ENCODE measurements at regions not wholly inside any gene's neighbourhood (a gene's known extent, or its start where the extent isn't known, plus 50 kb on each side); places are given as distances from the start of the nearest gene placed in this dataset.

DNA sequence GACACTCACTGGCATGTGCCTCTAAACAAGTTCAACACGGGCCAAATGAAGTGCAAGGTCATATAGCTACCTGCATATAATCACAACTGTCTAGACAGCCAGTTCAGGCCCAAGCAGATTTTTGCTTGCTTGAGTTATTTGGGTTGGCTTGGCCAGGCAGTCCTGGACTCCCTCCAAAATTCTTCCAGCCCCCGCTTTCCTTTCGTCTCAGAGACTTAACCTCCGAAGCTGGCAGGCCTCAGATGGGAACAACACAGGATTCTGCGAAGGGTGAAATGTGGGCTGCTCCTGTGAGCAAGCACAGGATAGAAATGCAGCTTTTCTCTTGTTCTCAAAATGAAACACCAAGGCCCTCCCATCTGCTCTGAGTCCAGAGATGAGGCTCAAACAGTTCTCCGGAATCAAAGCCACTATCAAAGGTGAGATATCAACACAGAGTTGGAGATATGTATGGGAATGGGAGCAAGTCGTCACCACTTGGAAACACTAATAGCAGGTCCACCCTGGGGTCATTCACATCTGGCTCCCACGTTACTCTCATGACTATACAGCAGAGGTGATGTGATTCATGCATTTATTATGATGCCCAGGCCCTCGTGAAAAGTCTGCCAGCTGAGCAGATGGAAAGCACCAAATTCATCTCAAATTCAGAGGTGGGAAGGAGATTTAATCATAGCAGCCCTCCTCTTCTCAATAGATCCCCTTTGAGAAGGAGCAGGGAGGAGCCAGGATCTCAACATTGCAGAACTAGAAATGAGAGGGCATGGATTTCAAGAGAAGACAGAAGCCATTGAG, 389.8 kb downstream of the NUAK1 start:
- 0 out of 2 replicates have a peak, but pooled peaks cover 3% of the 10 kb centered on the region for H3K4me1 ChIP-seq (ENCODE audit: insufficient read depth, low read length)
- no peak overlapping the region for H3K27ac ChIP-seq (ENCODE audit: low read length)
- H3K36me3 ChIP-seq (ENCODE audit: insufficient read depth, low read depth, low read length): no peaks in the 10 kb centered on the region
- H3K4me3 ChIP-seq (ENCODE audit: low read length): no peak overlapping the region
- no peak overlapping the region for H3K9ac ChIP-seq (ENCODE audit: low read depth, low read length)
- no peaks in the 10 kb centered on the region for H3K9me3 ChIP-seq (ENCODE audit: insufficient read depth, low read depth, low read length)
- H3K27me3 ChIP-seq (ENCODE audit: insufficient read depth, low read length): no peaks in the 10 kb centered on the region

DNA sequence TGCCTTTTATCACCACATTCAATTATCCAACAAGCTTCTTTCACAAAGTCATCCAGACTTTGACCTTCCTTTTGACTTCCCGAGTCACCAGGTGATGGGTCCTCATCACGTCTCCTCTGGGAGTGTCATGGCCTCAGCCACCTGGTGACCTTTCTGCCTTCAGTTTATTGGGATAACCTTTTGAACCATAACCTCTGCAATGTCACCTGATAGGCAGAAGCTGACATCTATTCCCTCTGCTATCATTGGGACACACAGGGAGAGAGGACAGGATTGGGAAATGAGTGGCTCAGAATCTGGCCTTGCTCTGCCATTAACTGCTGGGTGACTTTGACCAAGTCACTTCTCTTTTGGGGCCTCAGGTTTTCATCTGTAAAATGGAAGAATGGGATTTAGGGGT, 388.7 kb downstream of the NUAK1 start:
- Histone ChIP-seq H3K36me3 (ENCODE audit: insufficient read depth, low read depth, low read length) (no peaks in the 10 kb centered on the region), H3K27ac (ENCODE audit: low read length) (no peak overlapping the region), H3K9ac (ENCODE audit: low read depth, low read length) (no peak overlapping the region), H3K4me1 (ENCODE audit: insufficient read depth, low read length) (0 out of 2 replicates have a peak, but pooled peaks cover 3% of the 10 kb centered on the region), H3K4me3 (ENCODE audit: low read length) (no peak overlapping the region), H3K27me3 (ENCODE audit: insufficient read depth, low read length) (no peaks in the 10 kb centered on the region), H3K9me3 (ENCODE audit: insufficient read depth, low read depth, low read length) (no peaks in the 10 kb centered on the region)

DNA sequence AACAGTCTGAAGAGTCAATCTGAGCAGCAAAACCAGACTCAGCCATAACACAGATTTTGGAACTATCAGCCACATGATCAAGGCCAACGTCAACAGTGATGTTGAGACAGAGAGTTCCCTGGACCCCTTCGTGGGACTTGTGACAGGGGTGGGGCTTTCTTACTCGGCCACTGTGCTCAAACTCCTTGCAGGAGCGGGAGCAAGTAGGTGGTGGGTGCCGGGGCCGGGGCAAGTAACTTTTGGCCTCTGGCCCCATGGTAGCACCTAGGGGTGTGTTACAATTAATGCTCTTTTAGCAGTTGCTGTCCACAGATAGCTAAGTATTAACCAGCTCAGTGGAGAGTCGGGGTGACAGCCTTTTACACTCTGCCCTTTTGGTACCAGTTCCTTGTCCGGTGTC, 384.4 kb downstream of the NUAK1 start:
- no peak overlapping the region for H3K9ac ChIP-seq (ENCODE audit: low read depth, low read length)
- H3K36me3 ChIP-seq (ENCODE audit: insufficient read depth, low read depth, low read length): no peaks in the 10 kb centered on the region
- no peaks in the 10 kb centered on the region for H3K9me3 ChIP-seq (ENCODE audit: insufficient read depth, low read depth, low read length)
- H3K4me3 ChIP-seq (ENCODE audit: low read length): no peak overlapping the region
- H3K27ac ChIP-seq (ENCODE audit: low read length): no peak overlapping the region
- no peaks in the 10 kb centered on the region for H3K27me3 ChIP-seq (ENCODE audit: insufficient read depth, low read length)
- H3K4me1 ChIP-seq (ENCODE audit: insufficient read depth, low read length): no peaks in the 10 kb centered on the region

DNA sequence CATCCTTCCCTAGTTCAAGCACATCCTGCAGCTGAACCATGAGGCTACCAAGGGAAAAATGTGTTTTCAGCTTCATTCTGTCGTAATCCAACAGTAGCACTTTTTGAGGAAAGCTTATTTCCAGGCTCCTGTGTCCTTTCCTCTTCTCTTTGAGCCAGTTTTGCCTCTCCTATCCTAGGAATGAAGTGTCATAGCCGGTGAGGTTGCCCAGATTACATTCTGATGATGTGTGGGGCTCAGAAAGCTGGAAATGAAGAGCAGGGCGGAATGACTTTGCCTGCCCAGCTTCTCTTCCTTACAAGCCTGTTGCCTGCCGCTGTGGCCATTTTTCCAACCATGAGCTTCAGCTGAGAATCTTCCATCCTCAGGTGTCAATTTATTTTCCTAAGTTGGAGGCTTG, 381.8 kb downstream of the NUAK1 start:
- Histone ChIP-seq H3K9ac (ENCODE audit: low read depth, low read length) (no peak overlapping the region), H3K9me3 (ENCODE audit: insufficient read depth, low read depth, low read length) (no peaks in the 10 kb centered on the region), H3K36me3 (ENCODE audit: insufficient read depth, low read depth, low read length) (no peaks in the 10 kb centered on the region), H3K27me3 (ENCODE audit: insufficient read depth, low read length) (no peaks in the 10 kb centered on the region), H3K27ac (ENCODE audit: low read length) (no peak overlapping the region), H3K4me1 (ENCODE audit: insufficient read depth, low read length) (no peaks in the 10 kb centered on the region), H3K4me3 (ENCODE audit: low read length) (no peak overlapping the region)

DNA sequence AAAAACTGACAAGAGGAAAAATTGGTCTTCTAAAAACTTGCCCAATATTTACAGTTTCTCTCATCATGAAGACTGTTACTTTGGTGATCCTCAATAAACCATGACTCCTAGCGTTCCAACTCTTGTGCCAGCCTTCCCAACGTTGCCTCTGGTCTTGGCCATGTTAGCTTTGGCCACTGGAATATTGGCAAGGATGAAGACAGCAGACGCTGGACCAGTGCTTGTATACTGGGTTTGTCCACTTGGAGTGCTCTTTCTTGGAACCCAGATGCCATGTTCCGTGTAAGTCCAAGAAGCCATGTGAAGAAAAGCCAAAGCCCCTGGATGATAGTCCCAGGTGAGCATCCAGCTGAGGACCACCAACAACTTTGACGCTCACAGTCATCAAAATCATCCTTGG, 379.6 kb downstream of the NUAK1 start:
- no peaks in the 10 kb centered on the region for H3K4me1 ChIP-seq (ENCODE audit: insufficient read depth, low read length)
- no peaks in the 10 kb centered on the region for H3K9me3 ChIP-seq (ENCODE audit: insufficient read depth, low read depth, low read length)
- H3K36me3 ChIP-seq (ENCODE audit: insufficient read depth, low read depth, low read length): no peaks in the 10 kb centered on the region
- H3K27ac ChIP-seq (ENCODE audit: low read length): no peak overlapping the region
- no peak overlapping the region for H3K4me3 ChIP-seq (ENCODE audit: low read length)
- H3K9ac ChIP-seq (ENCODE audit: low read depth, low read length): no peak overlapping the region
- H3K27me3 ChIP-seq (ENCODE audit: insufficient read depth, low read length): no peaks in the 10 kb centered on the region

DNA sequence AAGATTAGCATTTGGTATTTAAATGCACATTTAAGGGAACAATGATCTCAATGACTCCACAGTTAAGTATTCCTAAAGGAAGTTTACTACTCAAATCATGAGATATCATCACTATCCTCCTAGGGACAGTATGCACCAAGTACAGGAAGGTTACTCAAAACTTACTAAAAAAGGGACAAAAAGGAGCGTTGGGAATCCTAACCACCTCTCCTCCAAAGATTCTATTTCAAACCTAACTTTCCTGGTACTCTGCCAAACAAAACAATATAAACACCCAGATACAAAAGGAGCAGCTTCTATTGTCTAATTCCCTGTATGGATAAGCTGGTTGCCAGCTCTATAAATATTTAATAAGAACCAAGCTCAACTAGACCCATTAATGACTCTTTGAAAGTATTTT, 377.7 kb downstream of the NUAK1 start:
- Histone ChIP-seq H3K4me1 (ENCODE audit: insufficient read depth, low read length) (no peaks in the 10 kb centered on the region), H3K9me3 (ENCODE audit: insufficient read depth, low read depth, low read length) (no peaks in the 10 kb centered on the region), H3K4me3 (ENCODE audit: low read length) (no peak overlapping the region), H3K27me3 (ENCODE audit: insufficient read depth, low read length) (no peaks in the 10 kb centered on the region), H3K27ac (ENCODE audit: low read length) (no peak overlapping the region), H3K36me3 (ENCODE audit: insufficient read depth, low read depth, low read length) (no peaks in the 10 kb centered on the region), H3K9ac (ENCODE audit: low read depth, low read length) (no peak overlapping the region)

DNA sequence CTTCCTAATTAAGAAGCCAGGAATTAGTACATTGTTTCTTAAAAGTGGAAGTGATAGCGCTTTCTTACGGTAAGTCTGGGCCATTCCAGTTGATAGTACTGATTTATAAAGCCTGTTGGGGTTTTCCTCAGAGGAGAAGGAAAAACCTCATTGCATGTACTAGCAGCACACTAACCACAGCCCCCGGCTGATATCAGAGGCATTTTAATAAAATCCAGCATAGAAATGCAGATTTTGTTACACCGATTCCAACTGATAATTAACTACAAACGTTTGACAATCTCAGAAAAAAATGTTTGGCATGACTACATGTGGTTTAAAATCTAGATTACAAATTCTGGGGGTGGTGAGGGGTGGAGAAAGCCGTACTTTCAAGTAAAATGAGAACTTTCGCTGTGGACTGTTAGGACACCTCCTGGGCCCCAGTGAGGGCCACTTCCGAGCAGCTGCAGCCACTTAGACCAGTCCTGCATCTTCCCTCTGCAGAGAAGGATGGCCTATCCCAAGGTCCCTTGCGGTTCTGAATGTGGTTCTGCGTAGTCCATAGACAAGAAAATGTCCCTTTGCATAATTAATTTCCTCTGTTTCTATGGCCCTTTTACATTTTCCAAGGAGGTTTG, 374.4 kb downstream of the NUAK1 start:
- no peak overlapping the region for H3K4me3 ChIP-seq (ENCODE audit: low read length)
- H3K27ac ChIP-seq (ENCODE audit: low read length): no peak overlapping the region
- no peaks in the 10 kb centered on the region for H3K27me3 ChIP-seq (ENCODE audit: insufficient read depth, low read length)
- H3K9ac ChIP-seq (ENCODE audit: low read depth, low read length): no peak overlapping the region
- H3K9me3 ChIP-seq (ENCODE audit: insufficient read depth, low read depth, low read length): no peaks in the 10 kb centered on the region
- no peaks in the 10 kb centered on the region for H3K4me1 ChIP-seq (ENCODE audit: insufficient read depth, low read length)
- H3K36me3 ChIP-seq (ENCODE audit: insufficient read depth, low read depth, low read length): no peaks in the 10 kb centered on the region

DNA sequence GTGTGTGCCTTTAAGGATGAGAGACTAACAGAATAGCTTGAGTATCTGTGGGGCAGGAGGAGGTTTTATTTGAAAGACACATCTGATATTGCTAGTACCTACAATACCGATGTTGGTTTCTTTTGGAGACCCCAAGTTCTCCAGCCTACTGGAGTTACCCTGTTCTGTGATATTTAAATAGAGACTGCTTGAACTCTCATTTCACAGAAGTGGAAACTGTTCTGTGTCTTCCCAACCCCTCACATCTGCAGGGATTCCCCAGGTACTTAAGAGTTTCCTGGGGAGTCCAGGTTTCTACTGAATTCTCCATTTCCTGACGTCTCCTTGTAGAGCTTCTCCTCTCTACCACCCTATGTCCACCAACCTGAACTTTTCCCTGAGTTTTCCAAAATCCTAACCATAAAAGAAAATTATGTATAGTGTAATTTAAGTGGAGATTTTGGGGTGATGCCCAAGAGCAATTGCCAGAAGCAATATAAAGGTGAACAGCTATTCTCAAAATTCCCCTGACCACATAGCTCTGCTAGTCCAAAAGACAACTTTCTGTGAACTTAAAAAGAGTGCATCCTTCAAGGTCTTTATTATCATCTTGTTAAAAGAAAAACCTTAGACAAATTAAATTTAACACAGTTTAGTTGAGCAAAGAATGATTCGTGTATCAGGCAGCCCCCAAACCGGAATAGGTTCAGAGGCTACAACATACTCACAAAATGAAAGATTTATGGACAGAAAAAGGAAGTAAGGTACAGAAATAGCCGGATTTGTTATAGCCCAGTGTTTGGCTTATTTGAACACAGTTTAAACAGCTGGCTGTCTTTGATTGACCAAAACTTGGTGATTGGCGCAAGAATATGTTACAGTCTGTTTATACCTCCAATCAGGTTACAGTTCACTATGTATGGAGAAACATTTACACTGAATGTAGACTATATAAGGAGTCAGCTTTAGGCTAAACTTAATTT, 373.4 kb downstream of the NUAK1 start:
- Histone ChIP-seq H3K27me3 (ENCODE audit: insufficient read depth, low read length) (no peaks in the 10 kb centered on the region), H3K27ac (ENCODE audit: low read length) (no peak overlapping the region), H3K9me3 (ENCODE audit: insufficient read depth, low read depth, low read length) (no peaks in the 10 kb centered on the region), H3K9ac (ENCODE audit: low read depth, low read length) (no peak overlapping the region), H3K36me3 (ENCODE audit: insufficient read depth, low read depth, low read length) (no peaks in the 10 kb centered on the region), H3K4me3 (ENCODE audit: low read length) (no peak overlapping the region), H3K4me1 (ENCODE audit: insufficient read depth, low read length) (no peaks in the 10 kb centered on the region)

DNA sequence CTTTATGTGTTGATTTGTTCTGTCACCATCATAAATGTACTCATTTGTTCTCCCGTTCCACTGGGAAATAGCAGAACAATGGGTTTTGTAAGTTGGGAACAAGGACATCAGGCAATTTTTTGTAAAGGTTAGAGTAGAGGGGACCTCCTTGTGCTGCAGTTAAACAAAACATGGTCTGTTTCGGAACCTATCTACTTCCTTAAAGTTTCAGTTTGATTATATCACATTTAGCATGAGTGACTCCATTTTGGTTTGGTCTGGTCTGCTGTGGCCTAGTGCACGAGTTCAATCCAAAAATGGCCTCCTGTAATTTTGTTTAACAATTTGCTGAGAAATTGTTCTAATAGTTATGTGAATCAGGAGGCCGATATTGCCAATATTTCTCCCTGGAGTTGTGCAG, 372.7 kb downstream of the NUAK1 start:
- H3K4me1 ChIP-seq (ENCODE audit: insufficient read depth, low read length): no peaks in the 10 kb centered on the region
- no peak overlapping the region for H3K27ac ChIP-seq (ENCODE audit: low read length)
- no peaks in the 10 kb centered on the region for H3K36me3 ChIP-seq (ENCODE audit: insufficient read depth, low read depth, low read length)
- no peak overlapping the region for H3K4me3 ChIP-seq (ENCODE audit: low read length)
- no peaks in the 10 kb centered on the region for H3K9me3 ChIP-seq (ENCODE audit: insufficient read depth, low read depth, low read length)
- no peaks in the 10 kb centered on the region for H3K27me3 ChIP-seq (ENCODE audit: insufficient read depth, low read length)
- H3K9ac ChIP-seq (ENCODE audit: low read depth, low read length): no peak overlapping the region

DNA sequence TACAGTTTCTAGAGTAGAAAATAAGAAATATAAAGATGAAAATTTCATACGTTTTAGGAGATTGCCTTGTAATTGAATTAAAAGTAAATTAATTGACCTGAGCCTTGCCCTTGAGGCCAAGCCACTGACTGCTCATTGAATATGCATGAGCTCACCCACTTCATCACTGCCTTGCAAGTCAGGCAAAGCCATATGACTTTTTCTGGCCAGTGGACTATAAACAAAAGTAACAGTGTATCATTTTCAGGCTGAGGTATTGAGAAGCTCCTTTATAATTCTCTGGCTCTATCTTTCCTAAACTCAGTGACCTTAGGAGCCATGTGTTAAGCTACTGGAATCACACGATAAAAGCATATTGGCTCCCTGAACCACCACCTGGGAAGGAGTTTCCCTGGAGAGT, 369.3 kb downstream of the NUAK1 start:
- Histone ChIP-seq H3K27ac (ENCODE audit: low read length) (no peak overlapping the region), H3K4me3 (ENCODE audit: low read length) (no peak overlapping the region), H3K9me3 (ENCODE audit: insufficient read depth, low read depth, low read length) (no peaks in the 10 kb centered on the region), H3K4me1 (ENCODE audit: insufficient read depth, low read length) (no peaks in the 10 kb centered on the region), H3K9ac (ENCODE audit: low read depth, low read length) (no peak overlapping the region), H3K36me3 (ENCODE audit: insufficient read depth, low read depth, low read length) (no peaks in the 10 kb centered on the region), H3K27me3 (ENCODE audit: insufficient read depth, low read length) (no peaks in the 10 kb centered on the region)

DNA sequence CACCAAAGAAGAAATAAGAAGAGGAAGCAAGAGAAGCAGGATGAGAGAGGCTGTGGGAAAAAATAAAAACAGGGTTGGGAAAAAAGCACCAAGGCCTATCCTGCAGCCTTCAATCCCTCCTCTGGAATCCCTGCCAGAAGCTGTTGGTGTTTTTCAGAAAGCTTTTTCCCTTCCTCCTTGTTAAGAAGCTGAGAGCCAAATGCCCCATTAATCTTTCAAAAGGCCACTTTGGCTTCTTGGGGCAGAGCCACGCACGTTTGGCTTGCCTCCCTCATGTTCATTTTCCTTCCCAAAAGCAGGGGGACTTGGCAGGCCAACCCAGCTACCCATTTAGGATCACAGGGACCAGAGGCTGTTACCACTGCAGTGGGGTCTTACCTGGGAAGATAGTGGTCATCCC, 365.3 kb downstream of the NUAK1 start:
- Histone ChIP-seq H3K4me1 (ENCODE audit: insufficient read depth, low read length) (no peaks in the 10 kb centered on the region), H3K4me3 (ENCODE audit: low read length) (no peak overlapping the region), H3K27ac (ENCODE audit: low read length) (no peak overlapping the region), H3K9me3 (ENCODE audit: insufficient read depth, low read depth, low read length) (no peaks in the 10 kb centered on the region), H3K27me3 (ENCODE audit: insufficient read depth, low read length) (no peaks in the 10 kb centered on the region), H3K9ac (ENCODE audit: low read depth, low read length) (no peak overlapping the region), H3K36me3 (ENCODE audit: insufficient read depth, low read depth, low read length) (no peaks in the 10 kb centered on the region)
